ENCODE measurements at regions not wholly inside any gene's neighbourhood (a gene's known extent, or its start where the extent isn't known, plus 50 kb on each side); places are given as distances from the start of the nearest gene placed in this dataset.

DNA sequence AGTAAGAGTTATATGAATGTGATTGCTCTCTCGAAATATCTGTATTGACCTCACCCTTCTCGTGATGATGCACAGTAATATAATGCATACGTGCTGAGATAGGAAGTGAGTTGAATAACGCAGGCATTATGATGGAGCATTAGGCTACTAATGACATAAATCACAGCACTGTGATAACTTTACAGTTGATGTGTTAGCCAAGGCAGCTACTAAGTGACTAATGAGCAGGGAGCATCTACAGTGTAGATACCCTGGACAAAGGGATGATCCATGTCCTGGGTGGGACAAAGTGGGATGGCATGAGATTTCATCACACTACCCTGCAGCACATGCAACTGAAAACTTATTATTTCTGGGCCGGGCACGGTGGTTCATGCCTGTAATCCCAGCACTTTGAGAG, 68.4 kb downstream of the HDGFL1 start:
- no peak for DNase-seq (ENCODE audit: low read depth)
- no peak overlapping the region for H3K4me3 ChIP-seq (replicated peaks; ENCODE audit: low read depth, low read length)
- no peak for TF ChIP-seq CTCF (IDR thresholded peaks at IDR 0.05; ENCODE audit: low read length, missing control alignments)

DNA sequence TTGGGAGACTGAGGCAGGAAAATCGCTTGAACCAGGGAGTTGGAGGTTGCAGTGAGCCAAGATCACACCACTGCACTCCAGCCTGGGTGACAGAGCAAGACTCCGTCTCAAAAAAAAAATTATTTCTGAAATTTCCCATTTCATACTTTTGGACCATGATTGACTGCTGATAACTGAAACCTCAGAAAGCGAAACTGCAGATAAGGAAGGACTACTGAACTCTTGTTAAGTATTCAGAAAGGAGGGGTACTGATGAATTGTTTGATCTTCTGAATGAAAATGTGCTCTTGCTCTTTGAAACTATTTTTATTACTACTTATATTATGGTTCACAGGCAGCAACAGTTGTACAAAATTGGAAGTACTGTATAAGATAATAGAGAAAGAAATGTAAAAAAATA, 69.0 kb downstream of the HDGFL1 start:
- TF ChIP-seq CTCF (IDR thresholded peaks at IDR 0.05; ENCODE audit: low read length, missing control alignments) = no peak
- no peak for DNase-seq (ENCODE audit: low read depth)
- H3K4me3 ChIP-seq (replicated peaks; ENCODE audit: low read depth, low read length) = no peak overlapping the region

DNA sequence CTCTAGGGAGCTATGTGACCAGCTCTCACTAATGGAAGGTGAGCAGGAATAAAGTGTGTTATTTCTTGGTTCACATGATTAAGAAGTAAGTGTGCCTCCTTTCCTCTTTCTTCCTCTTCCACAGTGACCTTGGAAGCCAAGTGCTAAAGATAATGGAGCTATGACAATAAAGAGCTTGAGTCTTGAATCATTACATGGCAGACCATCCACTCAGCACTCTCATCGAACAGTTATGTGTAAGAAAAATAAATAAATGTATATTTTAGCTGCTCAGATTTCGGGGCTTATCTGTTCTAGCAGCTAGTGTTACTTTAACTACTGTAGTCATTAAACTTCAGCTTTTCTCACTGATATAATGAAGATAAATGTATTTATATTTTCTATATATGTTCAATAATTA, 72.9 kb downstream of the HDGFL1 start:
- no peak overlapping the region for H3K4me3 ChIP-seq (replicated peaks; ENCODE audit: low read depth, low read length)
- TF ChIP-seq CTCF (IDR thresholded peaks at IDR 0.05; ENCODE audit: low read length, missing control alignments) = no peak
- peak; percentile 9 for DNase-seq (ENCODE audit: low read depth)

DNA sequence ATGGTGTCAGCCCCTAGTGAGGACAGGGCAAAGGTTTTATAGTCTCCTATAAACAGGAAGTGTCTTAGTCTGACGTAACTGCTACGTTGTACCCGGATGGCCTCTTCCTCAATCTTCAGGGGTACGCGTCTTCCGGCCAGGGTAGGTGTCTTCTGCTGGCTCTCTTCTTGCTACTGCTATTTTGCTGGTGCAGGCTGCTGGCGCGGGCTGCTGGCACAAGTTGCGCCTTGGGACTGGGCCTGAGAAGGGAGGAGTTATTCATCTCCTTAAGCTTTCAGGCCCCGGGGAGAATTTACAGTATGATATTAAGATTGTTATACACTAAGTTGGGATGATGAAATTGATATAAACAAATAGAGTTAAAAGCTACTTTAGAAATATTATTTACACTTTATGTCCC, 74.4 kb downstream of the HDGFL1 start:
- TF ChIP-seq CTCF (IDR thresholded peaks at IDR 0.05; ENCODE audit: low read length, missing control alignments) = no peak
- no peak overlapping the region for H3K4me3 ChIP-seq (replicated peaks; ENCODE audit: low read depth, low read length)
- no peak for DNase-seq (ENCODE audit: low read depth)

GRCh38 chr6:22647719-22648118, 78.4 kb downstream of the HDGFL1 start:
- DNase-seq (ENCODE audit: low read depth) = peak; percentile 26
- TF ChIP-seq CTCF (IDR thresholded peaks at IDR 0.05; ENCODE audit: low read length, missing control alignments) = no peak
- no peak overlapping the region for H3K4me3 ChIP-seq (replicated peaks; ENCODE audit: low read depth, low read length)

- no peak overlapping the region for H3K4me3 ChIP-seq (replicated peaks; ENCODE audit: low read depth, low read length)
- DNase-seq (ENCODE audit: low read depth) = no peak
- no peak for TF ChIP-seq CTCF (IDR thresholded peaks at IDR 0.05; ENCODE audit: low read length, missing control alignments)
Observed at GRCh38 chr6:22651731-22652130, 82.4 kb downstream of the HDGFL1 start.

DNA sequence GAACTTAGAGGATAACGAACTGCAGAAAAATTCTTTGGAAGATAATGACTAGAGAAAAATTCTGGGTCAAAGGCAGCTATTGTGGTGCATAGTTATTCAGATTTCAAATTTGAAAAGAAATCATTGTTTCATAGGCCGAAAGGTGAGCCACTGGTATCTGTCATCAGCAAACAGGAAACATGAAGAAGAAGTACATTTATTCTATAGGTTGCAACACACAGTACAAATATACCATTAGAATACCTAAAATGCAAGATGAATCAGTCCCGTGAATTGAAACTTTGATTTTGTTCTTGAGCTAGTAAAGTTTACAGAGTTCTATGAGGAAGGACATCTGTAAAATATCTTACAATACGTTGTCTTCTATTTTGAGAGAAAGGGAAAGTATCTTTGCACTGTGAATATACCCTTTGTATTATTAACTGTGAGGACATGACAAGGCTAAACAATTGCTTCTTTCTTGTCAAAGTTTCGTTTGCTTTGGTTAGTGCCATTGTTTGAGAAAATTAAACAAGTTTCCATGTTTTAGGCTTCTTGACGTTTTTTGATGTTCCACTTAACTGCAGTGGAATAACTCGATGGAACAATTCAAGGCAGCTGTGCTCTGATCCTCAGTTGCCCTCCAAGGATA, 84.7 kb downstream of the HDGFL1 start:
- no peak for TF ChIP-seq CTCF (IDR thresholded peaks at IDR 0.05; ENCODE audit: low read length, missing control alignments)
- peak; percentile 3 for DNase-seq (ENCODE audit: low read depth)
- H3K4me3 ChIP-seq (replicated peaks; ENCODE audit: low read depth, low read length) = no peak overlapping the region

Data from fibroblast of pulmonary artery (primary cell).